ENCODE measurements at regions not wholly inside any gene's neighbourhood (a gene's known extent, or its start where the extent isn't known, plus 50 kb on each side); places are given as distances from the start of the nearest gene placed in this dataset.

DNA sequence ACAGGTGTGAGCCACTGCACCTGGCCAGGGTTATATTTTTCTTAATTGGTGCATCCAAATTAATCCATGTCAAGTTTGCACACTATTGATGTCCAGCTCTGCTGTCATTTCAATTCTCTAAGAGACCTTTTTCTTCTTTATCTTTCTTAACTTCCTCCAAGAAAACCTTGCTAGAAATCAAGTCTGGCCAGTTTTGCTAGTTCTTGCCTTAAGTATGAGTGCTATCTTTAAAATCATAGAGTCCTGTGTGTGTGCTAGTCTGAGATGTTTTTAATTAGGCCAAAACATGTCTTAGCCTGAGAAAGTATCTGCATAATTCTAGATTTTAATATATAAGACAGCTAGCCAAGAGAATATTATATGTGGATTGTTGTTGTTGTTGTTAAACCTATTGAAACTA lies 56.2 kb upstream of the SLC39A10 start:
- Histone ChIP-seq H3K4me3 (replicated peaks in 1 of 3; ENCODE audit: insufficient read depth in 1 of 3, low read depth in 1 of 3, low read length in 3 of 3) (no peak overlapping the region), H3K4me1 (ENCODE audit: control insufficient read depth, extremely low read depth, insufficient read depth, low read length) (no peaks in the 10 kb centered on the region), H2AFZ (ENCODE audit: low read depth, low read length) (no peak overlapping the region), H3K9ac (replicated peaks; ENCODE audit: extremely low read depth, insufficient read depth, low read length) (no peak overlapping the region), H3K79me2 (ENCODE audit: control insufficient read depth, insufficient read depth, low read length) (no peaks in the 10 kb centered on the region), H3K27me3 (ENCODE audit: control insufficient read depth in 2 of 2, insufficient read depth in 2 of 2, low read length in 2 of 2) (no peaks in the 10 kb centered on the region), H3K9me3 (replicated peaks; ENCODE audit: control insufficient read depth, insufficient read depth, low read length) (no peaks in the 10 kb centered on the region), H3K36me3 (ENCODE audit: control insufficient read depth in 2 of 2, extremely low read depth in 1 of 2, insufficient read depth in 2 of 2, low read length in 2 of 2) (no peaks in the 10 kb centered on the region), H3K27ac (ENCODE audit: insufficient read depth, low read depth, low read length) (no peak overlapping the region), H3K9me1 (replicated peaks; ENCODE audit: control insufficient read depth, extremely low read depth, insufficient read depth, low read length) (no peaks in the 10 kb centered on the region), H3K4me2 (ENCODE audit: insufficient read depth, low read length) (no peak overlapping the region), H4K20me1 (replicated peaks; ENCODE audit: control insufficient read depth, extremely low read depth, insufficient read depth, low read length) (no peaks in the 10 kb centered on the region)
- FAIRE-seq (no peak), DNase-seq (ENCODE audit: low read depth, low spot score) (no peak)
- intact Hi-C loops (cut with micrococcal nuclease) = no loop called here
- ChIA-PET POLR2A (no interaction called here), CTCF (interaction anchor here (1.4 kb wide), 1 partner anchor 12 kb away, joined by 4 read pairs; no protein-coding TSS in a partner anchor)
- dilution Hi-C loops (cut with MboI; ENCODE audit: extremely low pct_ligation_motif_present, low sequenced_read_pairs) = no loop called here
- BruUV-seq (replicated peaks) = no TSS peak
- no peak for TF ChIP-seq EZH2 (IDR thresholded peaks at IDR 0.05; ENCODE audit: borderline replicate concordance, low read depth, low read length, severe bottlenecking)
- TF ChIP-seq, protein P1, sequence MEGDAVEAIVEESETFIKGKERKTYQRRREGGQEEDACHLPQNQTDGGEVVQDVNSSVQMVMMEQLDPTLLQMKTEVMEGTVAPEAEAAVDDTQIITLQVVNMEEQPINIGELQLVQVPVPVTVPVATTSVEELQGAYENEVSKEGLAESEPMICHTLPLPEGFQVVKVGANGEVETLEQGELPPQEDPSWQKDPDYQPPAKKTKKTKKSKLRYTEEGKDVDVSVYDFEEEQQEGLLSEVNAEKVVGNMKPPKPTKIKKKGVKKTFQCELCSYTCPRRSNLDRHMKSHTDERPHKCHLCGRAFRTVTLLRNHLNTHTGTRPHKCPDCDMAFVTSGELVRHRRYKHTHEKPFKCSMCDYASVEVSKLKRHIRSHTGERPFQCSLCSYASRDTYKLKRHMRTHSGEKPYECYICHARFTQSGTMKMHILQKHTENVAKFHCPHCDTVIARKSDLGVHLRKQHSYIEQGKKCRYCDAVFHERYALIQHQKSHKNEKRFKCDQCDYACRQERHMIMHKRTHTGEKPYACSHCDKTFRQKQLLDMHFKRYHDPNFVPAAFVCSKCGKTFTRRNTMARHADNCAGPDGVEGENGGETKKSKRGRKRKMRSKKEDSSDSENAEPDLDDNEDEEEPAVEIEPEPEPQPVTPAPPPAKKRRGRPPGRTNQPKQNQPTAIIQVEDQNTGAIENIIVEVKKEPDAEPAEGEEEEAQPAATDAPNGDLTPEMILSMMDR (IDR thresholded peaks at IDR 0.05; ENCODE audit: extremely low read depth in 1 of 2, insufficient read depth in 1 of 2, low read depth in 1 of 2, low read length in 2 of 2) = no peak
- TF ChIP-seq FOS (IDR thresholded peaks at IDR 0.05; ENCODE audit: borderline replicate concordance, insufficient read depth, low read length) = no peak
- TF ChIP-seq GATA2 (IDR thresholded peaks at IDR 0.05; ENCODE audit: insufficient read depth, insufficient read length, low read depth, low read length) = no peak
- no peak for TF ChIP-seq POLR2AphosphoS5 (IDR thresholded peaks at IDR 0.05; ENCODE audit: insufficient read depth, low read depth, low read length)
- TF ChIP-seq, protein P2, sequence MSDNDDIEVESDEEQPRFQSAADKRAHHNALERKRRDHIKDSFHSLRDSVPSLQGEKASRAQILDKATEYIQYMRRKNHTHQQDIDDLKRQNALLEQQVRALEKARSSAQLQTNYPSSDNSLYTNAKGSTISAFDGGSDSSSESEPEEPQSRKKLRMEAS (IDR thresholded peaks at IDR 0.05; ENCODE audit: insufficient read depth, insufficient read length) = no peak
- no peak for TF ChIP-seq MYC (IDR thresholded peaks at IDR 0.05; ENCODE audit: low read depth, low read length)
- no peak for TF ChIP-seq JUN (IDR thresholded peaks at IDR 0.05; ENCODE audit: borderline replicate concordance, insufficient read depth, insufficient read length, low read depth)
- TF ChIP-seq POLR2A (IDR thresholded peaks at IDR 0.05; ENCODE audit: low read depth, low read length) = no peak

All from endothelial cell of umbilical vein (primary cell).